ENCODE measurements at regions not wholly inside any gene's neighbourhood (a gene's known extent, or its start where the extent isn't known, plus 50 kb on each side); places are given as distances from the start of the nearest gene placed in this dataset.
A peak's percentile ranks its signal among the peaks of the same experiment; 100 is the strongest.

DNA sequence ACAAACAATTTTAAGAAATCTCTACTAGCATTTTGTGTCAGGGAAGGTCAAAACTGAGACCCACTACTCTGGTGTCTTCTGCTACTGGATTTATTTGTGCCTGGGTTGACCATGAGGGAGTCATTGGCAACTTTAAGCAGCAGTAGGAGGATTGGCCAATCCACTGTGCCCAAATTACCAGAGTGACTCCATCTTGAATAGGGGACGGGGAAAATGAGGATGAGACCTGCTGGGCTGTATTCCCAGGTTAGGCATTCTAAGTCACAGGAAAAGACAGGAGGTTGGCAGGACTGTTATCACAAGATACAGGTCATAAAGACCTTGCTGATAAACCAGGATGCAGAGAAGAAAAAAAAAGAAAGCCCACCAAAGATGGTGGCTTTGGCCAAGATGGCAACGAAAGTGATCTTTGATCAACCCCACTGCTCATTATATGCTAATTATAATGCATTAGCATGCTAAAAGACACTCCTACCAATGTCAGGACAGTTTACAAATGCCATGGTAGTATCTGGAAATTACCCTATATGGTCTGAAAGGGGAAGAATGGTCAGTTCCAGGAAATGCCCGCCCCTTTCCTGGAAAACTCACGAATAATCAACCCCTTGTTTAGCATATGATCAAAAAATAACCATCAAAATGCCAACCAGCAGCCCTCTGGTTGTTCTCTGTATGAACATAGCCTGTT, 200.9 kb downstream of the LTN1 start:
- no peak overlapping the region for H3K4me2 ChIP-seq (ENCODE audit: low read depth, low read length, poor library complexity, severe bottlenecking)
- H3K27ac ChIP-seq (ENCODE audit: low read length) = no peak overlapping the region
- peaks cover 9% of the 10 kb centered on the region for H3K4me1 ChIP-seq (ENCODE audit: low read length)
- no peaks in the 10 kb centered on the region for H3K27me3 ChIP-seq (ENCODE audit: low read length)
- no peaks in the 10 kb centered on the region for H3K79me2 ChIP-seq (ENCODE audit: low read length)
- H3K9me2 ChIP-seq (replicated peaks; ENCODE audit: insufficient read depth, low read length) = no peaks in the 10 kb centered on the region
- H3K9me3 ChIP-seq (ENCODE audit: low read length) = no peaks in the 10 kb centered on the region
- H3K9ac ChIP-seq (ENCODE audit: low read length) = no peak overlapping the region
- no peaks in the 10 kb centered on the region for H4K20me1 ChIP-seq (ENCODE audit: insufficient read depth, low read depth, low read length)
- H3K4me3 ChIP-seq (ENCODE audit: low read length) = no peak overlapping the region
- H3K36me3 ChIP-seq (ENCODE audit: insufficient read depth, low read length) = no peaks in the 10 kb centered on the region
- DNase-seq = no peak
- no peak overlapping the region for H2AFZ ChIP-seq (ENCODE audit: low read length)

DNA sequence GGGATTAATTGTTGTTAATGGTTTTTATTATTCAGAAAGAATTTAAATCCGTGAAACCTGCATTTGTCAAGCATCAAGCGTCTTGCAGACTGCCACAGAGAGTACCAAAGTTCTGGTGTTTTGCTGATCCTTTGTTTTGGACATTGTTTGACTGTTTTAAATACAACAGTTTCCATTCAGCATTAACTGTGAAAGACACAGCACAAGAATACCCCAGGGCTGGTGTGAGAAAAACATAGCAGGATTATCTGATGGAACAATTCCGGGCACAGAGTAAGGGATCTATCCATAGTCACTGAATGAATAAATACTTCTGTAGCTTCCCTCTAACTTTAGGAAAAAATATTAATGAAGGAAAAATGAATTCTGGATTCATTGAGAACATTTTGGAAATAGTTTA, 202.3 kb downstream of the LTN1 start:
- H3K4me1 ChIP-seq (ENCODE audit: low read length) = peaks cover 9% of the 10 kb centered on the region
- no peak overlapping the region for H3K9ac ChIP-seq (ENCODE audit: low read length)
- H3K36me3 ChIP-seq (ENCODE audit: insufficient read depth, low read length) = no peaks in the 10 kb centered on the region
- no peaks in the 10 kb centered on the region for H3K9me3 ChIP-seq (ENCODE audit: low read length)
- no peaks in the 10 kb centered on the region for H4K20me1 ChIP-seq (ENCODE audit: insufficient read depth, low read depth, low read length)
- H3K27ac ChIP-seq (ENCODE audit: low read length) = no peak overlapping the region
- H3K79me2 ChIP-seq (ENCODE audit: low read length) = no peaks in the 10 kb centered on the region
- no peaks in the 10 kb centered on the region for H3K27me3 ChIP-seq (ENCODE audit: low read length)
- H2AFZ ChIP-seq (ENCODE audit: low read length) = no peak overlapping the region
- DNase-seq = no peak
- no peaks in the 10 kb centered on the region for H3K9me2 ChIP-seq (replicated peaks; ENCODE audit: insufficient read depth, low read length)
- no peak overlapping the region for H3K4me2 ChIP-seq (ENCODE audit: low read depth, low read length, poor library complexity, severe bottlenecking)
- H3K4me3 ChIP-seq (ENCODE audit: low read length) = no peak overlapping the region

DNA sequence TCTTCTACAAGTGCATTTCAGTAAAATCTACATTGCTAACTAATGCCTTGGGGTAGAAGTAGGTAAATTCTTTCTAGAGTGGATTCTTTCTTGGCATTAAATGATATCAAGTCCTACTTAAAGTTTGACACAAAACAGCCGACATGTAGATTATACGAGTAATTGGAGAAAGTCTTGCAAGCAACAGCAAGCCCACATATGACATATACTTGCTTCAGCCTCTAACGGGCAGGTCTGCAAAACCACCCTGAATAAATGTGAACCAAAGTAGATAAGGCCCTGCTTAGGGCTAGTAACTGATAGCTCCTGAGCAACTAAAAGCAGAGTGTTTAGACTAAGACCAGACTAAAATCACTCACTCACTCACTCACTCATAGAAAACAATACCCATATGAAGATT, 203.2 kb downstream of the LTN1 start:
- Histone ChIP-seq H3K27ac (ENCODE audit: low read length) (no peak overlapping the region), H3K4me3 (ENCODE audit: low read length) (no peak overlapping the region), H3K9me3 (ENCODE audit: low read length) (no peaks in the 10 kb centered on the region), H3K36me3 (ENCODE audit: insufficient read depth, low read length) (no peaks in the 10 kb centered on the region), H4K20me1 (ENCODE audit: insufficient read depth, low read depth, low read length) (no peaks in the 10 kb centered on the region), H3K4me1 (ENCODE audit: low read length) (peaks cover 9% of the 10 kb centered on the region), H3K9me2 (replicated peaks; ENCODE audit: insufficient read depth, low read length) (no peaks in the 10 kb centered on the region), H3K4me2 (ENCODE audit: low read depth, low read length, poor library complexity, severe bottlenecking) (no peak overlapping the region), H2AFZ (ENCODE audit: low read length) (no peak overlapping the region), H3K27me3 (ENCODE audit: low read length) (no peaks in the 10 kb centered on the region), H3K9ac (ENCODE audit: low read length) (no peak overlapping the region), H3K79me2 (ENCODE audit: low read length) (no peaks in the 10 kb centered on the region)
- no peak for DNase-seq

DNA sequence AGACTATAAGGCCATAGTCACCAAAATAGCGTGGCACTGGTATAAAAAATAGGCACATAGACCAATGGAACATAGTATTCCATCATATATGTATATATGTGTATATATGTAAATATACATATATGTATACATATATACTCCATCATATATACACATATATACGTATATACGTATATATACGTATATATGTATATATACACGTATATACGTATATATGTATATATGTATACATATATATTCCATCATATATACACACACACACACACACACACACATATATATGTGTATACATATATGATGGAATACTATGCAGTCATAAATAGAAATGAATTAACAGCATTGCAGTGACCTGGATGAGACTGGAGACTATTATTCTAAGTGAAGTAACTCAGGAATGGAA, 204.6 kb downstream of the LTN1 start:
- Histone ChIP-seq H3K9me3 (ENCODE audit: low read length) (no peaks in the 10 kb centered on the region), H3K9ac (ENCODE audit: low read length) (no peak overlapping the region), H3K36me3 (ENCODE audit: insufficient read depth, low read length) (no peaks in the 10 kb centered on the region), H3K4me1 (ENCODE audit: low read length) (peaks cover 6% of the 10 kb centered on the region), H3K4me2 (ENCODE audit: low read depth, low read length, poor library complexity, severe bottlenecking) (no peak overlapping the region), H3K4me3 (ENCODE audit: low read length) (no peak overlapping the region), H4K20me1 (ENCODE audit: insufficient read depth, low read depth, low read length) (no peaks in the 10 kb centered on the region), H3K9me2 (replicated peaks; ENCODE audit: insufficient read depth, low read length) (no peaks in the 10 kb centered on the region), H3K27ac (ENCODE audit: low read length) (no peak overlapping the region), H3K27me3 (ENCODE audit: low read length) (no peaks in the 10 kb centered on the region), H2AFZ (ENCODE audit: low read length) (no peak overlapping the region), H3K79me2 (ENCODE audit: low read length) (no peaks in the 10 kb centered on the region)
- DNase-seq = no peak

DNA sequence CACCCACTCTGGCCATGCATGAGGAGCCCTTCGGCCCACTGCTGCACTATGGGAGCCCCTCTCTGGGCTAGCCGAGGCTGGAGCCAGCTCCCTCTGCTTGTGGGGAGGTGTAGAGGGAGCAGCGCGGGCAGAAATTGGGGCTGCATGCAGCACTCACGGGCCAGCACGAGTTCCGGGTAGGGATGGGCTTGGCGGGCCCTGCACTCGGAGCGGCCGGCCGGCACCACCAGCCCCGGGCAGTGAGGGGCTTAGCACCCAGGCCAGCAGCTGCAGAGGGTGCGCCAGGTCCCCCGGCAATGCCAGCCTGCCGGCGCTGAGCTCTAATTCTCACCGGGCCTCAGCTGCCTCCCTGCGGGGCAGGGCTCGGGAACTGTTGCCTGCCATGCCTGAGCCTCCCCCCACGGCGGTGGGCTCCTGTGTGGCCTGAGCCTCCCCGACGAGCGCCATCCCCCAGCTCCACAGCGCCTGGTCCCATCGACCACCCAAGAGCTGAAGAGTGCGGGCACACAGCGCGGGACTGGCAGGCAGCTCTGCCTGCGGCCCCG, 209.0 kb downstream of the LTN1 start:
- H3K4me1 ChIP-seq (ENCODE audit: low read length) = no peaks in the 10 kb centered on the region
- no peak overlapping the region for H3K27ac ChIP-seq (ENCODE audit: low read length)
- H2AFZ ChIP-seq (ENCODE audit: low read length) = no peak overlapping the region
- H3K4me3 ChIP-seq (ENCODE audit: low read length) = no peak overlapping the region
- DNase-seq = no peak
- no peak overlapping the region for H3K4me2 ChIP-seq (ENCODE audit: low read depth, low read length, poor library complexity, severe bottlenecking)
- no peaks in the 10 kb centered on the region for H3K9me3 ChIP-seq (ENCODE audit: low read length)
- H3K9me2 ChIP-seq (replicated peaks; ENCODE audit: insufficient read depth, low read length) = no peaks in the 10 kb centered on the region
- H3K27me3 ChIP-seq (ENCODE audit: low read length) = no peaks in the 10 kb centered on the region
- H3K79me2 ChIP-seq (ENCODE audit: low read length) = no peaks in the 10 kb centered on the region
- H3K36me3 ChIP-seq (ENCODE audit: insufficient read depth, low read length) = no peaks in the 10 kb centered on the region
- H3K9ac ChIP-seq (ENCODE audit: low read length) = no peak overlapping the region
- no peaks in the 10 kb centered on the region for H4K20me1 ChIP-seq (ENCODE audit: insufficient read depth, low read depth, low read length)

DNA sequence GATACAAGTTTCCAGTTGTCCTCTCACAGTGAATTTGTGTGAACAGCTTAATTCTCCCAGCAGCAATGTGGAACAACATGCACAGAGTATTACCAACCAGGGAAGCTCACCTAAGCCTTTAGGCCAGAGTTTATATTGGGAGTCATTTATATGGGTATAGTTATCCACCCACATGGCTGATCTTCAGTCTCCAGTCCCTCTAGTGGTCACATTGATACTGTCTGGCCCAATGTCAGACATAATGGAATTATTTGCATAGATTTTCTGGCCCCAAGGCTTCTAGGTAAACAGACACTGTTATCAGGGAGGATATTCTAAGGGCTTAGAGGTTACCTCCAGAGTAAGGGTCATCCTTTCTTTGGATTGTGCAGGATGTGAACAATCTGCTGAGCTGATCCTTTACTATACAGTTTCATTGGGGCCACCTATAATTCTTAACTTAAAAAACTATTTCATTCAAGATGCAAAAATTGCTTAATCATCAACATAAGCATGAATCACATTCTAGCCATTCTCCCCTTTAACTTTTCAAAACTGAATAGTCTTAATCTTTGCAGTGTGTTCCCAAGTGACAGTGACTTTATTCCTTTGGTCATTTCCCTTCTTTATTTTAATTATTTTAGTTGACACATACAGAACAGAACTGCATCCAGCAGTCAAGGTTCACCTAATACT, 210.9 kb downstream of the LTN1 start:
- Histone ChIP-seq H4K20me1 (ENCODE audit: insufficient read depth, low read depth, low read length) (no peaks in the 10 kb centered on the region), H3K4me1 (ENCODE audit: low read length) (no peaks in the 10 kb centered on the region), H3K4me2 (ENCODE audit: low read depth, low read length, poor library complexity, severe bottlenecking) (no peak overlapping the region), H3K27ac (ENCODE audit: low read length) (no peak overlapping the region), H3K27me3 (ENCODE audit: low read length) (no peaks in the 10 kb centered on the region), H3K9me2 (replicated peaks; ENCODE audit: insufficient read depth, low read length) (no peaks in the 10 kb centered on the region), H3K4me3 (ENCODE audit: low read length) (no peak overlapping the region), H3K79me2 (ENCODE audit: low read length) (no peaks in the 10 kb centered on the region), H2AFZ (ENCODE audit: low read length) (no peak overlapping the region), H3K9me3 (ENCODE audit: low read length) (no peaks in the 10 kb centered on the region), H3K9ac (ENCODE audit: low read length) (no peak overlapping the region), H3K36me3 (ENCODE audit: insufficient read depth, low read length) (no peaks in the 10 kb centered on the region)
- DNase-seq = peak; percentile 78

DNA sequence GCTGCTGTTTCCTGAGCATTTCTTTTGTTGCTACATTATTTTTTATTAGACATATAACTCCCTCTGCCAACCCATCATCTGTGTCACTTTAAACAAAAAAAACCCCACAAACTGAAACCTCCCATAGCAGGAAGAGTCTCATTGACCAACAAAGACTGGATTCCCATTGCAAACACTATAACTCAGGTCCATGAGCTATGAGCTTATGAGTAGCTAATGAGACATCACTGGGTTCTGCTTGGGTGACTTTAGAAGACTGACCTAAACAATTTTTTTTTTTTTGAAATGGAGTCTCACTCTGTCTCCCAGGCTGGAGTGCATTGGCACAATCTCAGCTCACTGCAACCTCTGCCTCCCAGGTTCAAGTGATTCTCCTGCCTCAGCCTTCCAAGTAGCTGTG, 212.8 kb downstream of the LTN1 start:
- H3K79me2 ChIP-seq (ENCODE audit: low read length) = no peaks in the 10 kb centered on the region
- no peaks in the 10 kb centered on the region for H3K36me3 ChIP-seq (ENCODE audit: insufficient read depth, low read length)
- H3K9me2 ChIP-seq (replicated peaks; ENCODE audit: insufficient read depth, low read length) = no peaks in the 10 kb centered on the region
- H3K9ac ChIP-seq (ENCODE audit: low read length) = no peak overlapping the region
- no peak overlapping the region for H3K27ac ChIP-seq (ENCODE audit: low read length)
- no peaks in the 10 kb centered on the region for H4K20me1 ChIP-seq (ENCODE audit: insufficient read depth, low read depth, low read length)
- H3K4me1 ChIP-seq (ENCODE audit: low read length) = no peaks in the 10 kb centered on the region
- no peak for DNase-seq
- no peaks in the 10 kb centered on the region for H3K9me3 ChIP-seq (ENCODE audit: low read length)
- H2AFZ ChIP-seq (ENCODE audit: low read length) = no peak overlapping the region
- H3K4me2 ChIP-seq (ENCODE audit: low read depth, low read length, poor library complexity, severe bottlenecking) = no peak overlapping the region
- no peaks in the 10 kb centered on the region for H3K27me3 ChIP-seq (ENCODE audit: low read length)
- no peak overlapping the region for H3K4me3 ChIP-seq (ENCODE audit: low read length)

DNA sequence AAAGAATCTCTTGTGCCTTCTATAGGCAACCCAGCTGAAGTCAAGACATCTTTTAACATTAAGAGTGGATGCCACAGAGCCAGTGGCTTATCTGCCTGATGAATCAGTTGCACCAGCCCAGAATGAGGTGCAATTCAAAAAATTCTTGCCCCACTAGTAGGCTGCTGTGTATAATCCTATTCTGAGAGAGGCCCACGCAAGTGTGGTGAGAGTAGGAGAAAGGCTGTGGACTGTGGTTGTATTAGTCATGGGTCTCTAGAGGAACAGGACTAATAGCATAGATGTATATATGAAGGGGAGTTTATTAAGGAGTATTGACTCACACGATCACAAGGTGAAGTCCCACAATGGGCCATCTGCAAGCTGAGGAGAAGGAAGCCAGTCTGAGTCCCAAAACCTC, 216.4 kb downstream of the LTN1 start:
- Histone ChIP-seq H3K9ac (ENCODE audit: low read length) (no peak overlapping the region), H3K27ac (ENCODE audit: low read length) (no peak overlapping the region), H3K79me2 (ENCODE audit: low read length) (no peaks in the 10 kb centered on the region), H3K4me3 (ENCODE audit: low read length) (no peak overlapping the region), H3K4me1 (ENCODE audit: low read length) (no peaks in the 10 kb centered on the region), H3K36me3 (ENCODE audit: insufficient read depth, low read length) (no peaks in the 10 kb centered on the region), H2AFZ (ENCODE audit: low read length) (no peak overlapping the region), H3K9me3 (ENCODE audit: low read length) (no peaks in the 10 kb centered on the region), H3K4me2 (ENCODE audit: low read depth, low read length, poor library complexity, severe bottlenecking) (no peak overlapping the region), H4K20me1 (ENCODE audit: insufficient read depth, low read depth, low read length) (no peaks in the 10 kb centered on the region), H3K9me2 (replicated peaks; ENCODE audit: insufficient read depth, low read length) (no peaks in the 10 kb centered on the region), H3K27me3 (ENCODE audit: low read length) (no peaks in the 10 kb centered on the region)
- no peak for DNase-seq
